GM12873 (cell line): ENCODE measurements at regions not wholly inside any gene's neighbourhood (a gene's known extent, or its start where the extent isn't known, plus 50 kb on each side); places are given as distances from the start of the nearest gene placed in this dataset.

Source experiments
- TF ChIP-seq, protein P1 (sequence below): IDR thresholded peaks from 2 replicates; pipeline ENCODE4 v1.5.1; 2012; ENCODE audit warnings: low read depth, mild to moderate bottlenecking, moderate library complexity, low read length, control low read depth; ENCODE audit not compliant: insufficient read depth; ENCODE audit errors: missing control alignments

GRCh38 chr21:27306206-27306605, 339.3 kb upstream of the ADAMTS5 start:
- TF ChIP-seq, protein P1, sequence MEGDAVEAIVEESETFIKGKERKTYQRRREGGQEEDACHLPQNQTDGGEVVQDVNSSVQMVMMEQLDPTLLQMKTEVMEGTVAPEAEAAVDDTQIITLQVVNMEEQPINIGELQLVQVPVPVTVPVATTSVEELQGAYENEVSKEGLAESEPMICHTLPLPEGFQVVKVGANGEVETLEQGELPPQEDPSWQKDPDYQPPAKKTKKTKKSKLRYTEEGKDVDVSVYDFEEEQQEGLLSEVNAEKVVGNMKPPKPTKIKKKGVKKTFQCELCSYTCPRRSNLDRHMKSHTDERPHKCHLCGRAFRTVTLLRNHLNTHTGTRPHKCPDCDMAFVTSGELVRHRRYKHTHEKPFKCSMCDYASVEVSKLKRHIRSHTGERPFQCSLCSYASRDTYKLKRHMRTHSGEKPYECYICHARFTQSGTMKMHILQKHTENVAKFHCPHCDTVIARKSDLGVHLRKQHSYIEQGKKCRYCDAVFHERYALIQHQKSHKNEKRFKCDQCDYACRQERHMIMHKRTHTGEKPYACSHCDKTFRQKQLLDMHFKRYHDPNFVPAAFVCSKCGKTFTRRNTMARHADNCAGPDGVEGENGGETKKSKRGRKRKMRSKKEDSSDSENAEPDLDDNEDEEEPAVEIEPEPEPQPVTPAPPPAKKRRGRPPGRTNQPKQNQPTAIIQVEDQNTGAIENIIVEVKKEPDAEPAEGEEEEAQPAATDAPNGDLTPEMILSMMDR, result no peak

- TF ChIP-seq, protein P1, result no peak
Observed at GRCh38 chr21:27301220-27301619, 334.3 kb upstream of the ADAMTS5 start.

DNA sequence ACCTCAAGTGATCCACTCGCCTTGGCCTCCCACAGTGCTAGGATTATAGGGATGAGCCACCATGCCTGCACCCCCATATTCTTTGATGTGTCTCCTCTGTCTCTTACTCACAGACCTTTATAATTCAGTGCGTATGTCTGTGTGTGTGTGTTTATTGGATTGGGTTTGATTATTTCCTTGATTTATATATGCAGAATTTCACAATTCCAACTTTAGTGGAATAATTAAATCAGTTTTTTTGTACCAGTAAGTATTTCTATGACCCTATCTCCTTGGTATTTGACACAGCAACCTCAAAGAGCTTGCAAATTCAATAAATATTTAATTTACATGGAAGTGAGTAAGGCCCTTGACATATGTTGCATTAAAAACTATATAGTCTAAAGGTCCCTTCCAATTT, 333.9 kb upstream of the ADAMTS5 start:
- TF ChIP-seq, protein P1, result no peak

- TF ChIP-seq, protein P1, result no peak
Observed at GRCh38 chr21:27298465-27298864, 331.6 kb upstream of the ADAMTS5 start.

- TF ChIP-seq, protein P1, result no peak
Observed at GRCh38 chr21:27293239-27293638, 326.4 kb upstream of the ADAMTS5 start.

DNA sequence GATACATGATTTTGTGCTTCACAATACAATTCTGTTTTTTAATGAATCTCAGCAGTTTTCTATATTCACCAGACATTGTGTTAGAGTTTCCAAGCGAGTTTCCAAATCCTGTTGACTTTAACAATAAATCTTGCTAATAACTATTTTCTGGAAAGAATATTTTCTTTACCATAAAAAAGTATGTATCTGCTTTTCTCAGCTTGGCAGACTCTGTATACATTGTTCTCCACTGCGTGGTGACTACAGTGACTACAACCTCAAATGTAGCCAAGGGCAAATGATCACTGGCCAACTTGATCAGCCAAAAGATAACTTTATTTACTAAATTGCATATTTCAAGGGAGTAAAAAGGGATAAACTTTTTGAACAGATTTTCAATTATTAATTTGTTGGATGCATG, 325.9 kb upstream of the ADAMTS5 start:
- TF ChIP-seq, protein P1, result no peak

DNA sequence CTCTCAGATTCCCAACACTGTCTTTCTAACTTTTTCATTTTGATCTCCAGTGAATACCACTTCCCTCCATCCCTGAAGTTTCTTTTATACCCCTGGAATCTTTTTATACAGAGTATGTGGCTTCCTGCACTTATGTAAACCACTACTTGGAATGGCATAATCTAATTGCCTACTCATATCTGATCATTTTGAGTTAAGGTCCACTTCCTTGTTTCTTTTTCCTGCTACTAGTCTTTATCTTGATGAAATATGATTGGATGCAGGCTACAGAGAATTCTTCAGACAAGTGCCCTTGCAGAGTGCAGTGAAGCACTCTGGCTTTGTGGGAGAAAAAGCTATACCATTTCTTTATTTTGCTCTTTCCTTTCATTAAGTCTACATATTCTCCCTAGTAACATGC, 325.3 kb upstream of the ADAMTS5 start:
- TF ChIP-seq, protein P1, result no peak
